Brain pericyte (primary cell): ENCODE measurements at regions not wholly inside any gene's neighbourhood (a gene's known extent, or its start where the extent isn't known, plus 50 kb on each side); places are given as distances from the start of the nearest gene placed in this dataset.

Experiments used
- DNase-seq: peaks from one replicate; pipeline ENCODE4 v3.0.0-alpha.2; 2012; ENCODE audit warnings: low read depth, low spot score

GRCh38 chr1:82225421-82226185 lies 424.9 kb downstream of the ADGRL2 start:
- no peak for DNase-seq

- no peak for DNase-seq
Measured at GRCh38 chr1:82223091-82223490, 422.4 kb downstream of the ADGRL2 start.

- no peak for DNase-seq
Measured at GRCh38 chr1:82221721-82222120, 421.0 kb downstream of the ADGRL2 start.

GRCh38 chr1:82220754-82221153 lies 420.0 kb downstream of the ADGRL2 start:
- DNase-seq: no peak

- DNase-seq: no peak
Measured at GRCh38 chr1:82219841-82220240, 419.1 kb downstream of the ADGRL2 start.

- DNase-seq: no peak
Measured at GRCh38 chr1:82218846-82219245, 418.1 kb downstream of the ADGRL2 start.

GRCh38 chr1:82215853-82216175 lies 415.1 kb downstream of the ADGRL2 start:
- no peak for DNase-seq

GRCh38 chr1:82215056-82215852 lies 414.5 kb downstream of the ADGRL2 start:
- no peak for DNase-seq

- DNase-seq: no peak
Measured at GRCh38 chr1:82214606-82215005, 413.9 kb downstream of the ADGRL2 start.

GRCh38 chr1:82197606-82198005 lies 396.9 kb downstream of the ADGRL2 start:
- DNase-seq: no peak

GRCh38 chr1:82195245-82195644 lies 394.5 kb downstream of the ADGRL2 start:
- no peak for DNase-seq

- no peak for DNase-seq
Measured at GRCh38 chr1:82185084-82185483, 384.4 kb downstream of the ADGRL2 start.

GRCh38 chr1:82181846-82182245 lies 381.1 kb downstream of the ADGRL2 start:
- no peak for DNase-seq

GRCh38 chr1:82179131-82179530 lies 378.4 kb downstream of the ADGRL2 start:
- no peak for DNase-seq

- no peak for DNase-seq
Measured at GRCh38 chr1:82177192-82177591, 376.5 kb downstream of the ADGRL2 start.

GRCh38 chr1:82171955-82172354 lies 371.2 kb downstream of the ADGRL2 start:
- DNase-seq: no peak

- DNase-seq: no peak
Measured at GRCh38 chr1:82168482-82168881, 367.7 kb downstream of the ADGRL2 start.

- DNase-seq: no peak
Measured at GRCh38 chr1:82165304-82165703, 364.6 kb downstream of the ADGRL2 start.

- DNase-seq: no peak
Measured at GRCh38 chr1:82162486-82163420, 362.0 kb downstream of the ADGRL2 start.

GRCh38 chr1:82161700-82162141 lies 361.0 kb downstream of the ADGRL2 start:
- DNase-seq: no peak

GRCh38 chr1:82160903-82161302 lies 360.2 kb downstream of the ADGRL2 start:
- DNase-seq: no peak

GRCh38 chr1:82160036-82160435 lies 359.3 kb downstream of the ADGRL2 start:
- DNase-seq: no peak
